Calu3 (cell line): ENCODE measurements at regions not wholly inside any gene's neighbourhood (a gene's known extent, or its start where the extent isn't known, plus 50 kb on each side); places are given as distances from the start of the nearest gene placed in this dataset.

Experiments used
- BruUV-seq: library from RNA; stranded (reverse); fragments of 400-500 nt; replicated peaks from 2 replicates; lab custom pipeline; 2021; lab: Mats Ljungman, UMichigan
- CTCF ChIA-PET: fragments of 300-600 bp; sonication (Branson Sonifier 250); formaldehyde crosslinking; loops from one replicate; lab custom pipeline; 2022; ENCODE audit warnings: antibody characterized with exemption; lab: Charles Lee
- DNase-seq: peaks from one replicate; pipeline ENCODE4 v3.0.0; 2022
- H3K27ac Mint-ChIP-seq: one replicate; pipeline ENCODE4 v1.8.0; 2022; ENCODE audit warnings: mixed read lengths; ENCODE audit not compliant: unreplicated experiment
- H3K27me3 Mint-ChIP-seq: one replicate; pipeline ENCODE4 v1.8.0; 2022; ENCODE audit warnings: mixed read lengths; ENCODE audit not compliant: unreplicated experiment
- H3K36me3 Mint-ChIP-seq: one replicate; pipeline ENCODE4 v1.8.0; 2022; ENCODE audit warnings: mild to moderate bottlenecking, moderate library complexity, mixed read lengths; ENCODE audit not compliant: insufficient read depth, unreplicated experiment
- H3K4me1 Mint-ChIP-seq: one replicate; pipeline ENCODE4 v1.8.0; 2022; ENCODE audit warnings: mild to moderate bottlenecking, low read depth, mixed read lengths; ENCODE audit not compliant: unreplicated experiment
- H3K4me3 Mint-ChIP-seq: one replicate; pipeline ENCODE4 v1.8.0; 2022; ENCODE audit warnings: mild to moderate bottlenecking, low read depth, moderate library complexity, mixed read lengths; ENCODE audit not compliant: unreplicated experiment
- H3K9me3 Mint-ChIP-seq: one replicate; pipeline ENCODE4 v1.8.0; 2022; ENCODE audit warnings: low read depth, mixed read lengths; ENCODE audit not compliant: unreplicated experiment
- intact Hi-C: fragments of 100-400 bp; cut with micrococcal nuclease; formaldehyde crosslinking; loops from one replicate; pipeline ENCODE4 v1.10.0; 2022; ENCODE audit not compliant: unreplicated experiment
- TF ChIP-seq, protein P1 (sequence below): fragments of 200-600 bp; IDR thresholded peaks from one replicate; pipeline ENCODE4 v1.8.0; 2022; ENCODE audit warnings: antibody characterized with exemption; ENCODE audit not compliant: unreplicated experiment

DNA sequence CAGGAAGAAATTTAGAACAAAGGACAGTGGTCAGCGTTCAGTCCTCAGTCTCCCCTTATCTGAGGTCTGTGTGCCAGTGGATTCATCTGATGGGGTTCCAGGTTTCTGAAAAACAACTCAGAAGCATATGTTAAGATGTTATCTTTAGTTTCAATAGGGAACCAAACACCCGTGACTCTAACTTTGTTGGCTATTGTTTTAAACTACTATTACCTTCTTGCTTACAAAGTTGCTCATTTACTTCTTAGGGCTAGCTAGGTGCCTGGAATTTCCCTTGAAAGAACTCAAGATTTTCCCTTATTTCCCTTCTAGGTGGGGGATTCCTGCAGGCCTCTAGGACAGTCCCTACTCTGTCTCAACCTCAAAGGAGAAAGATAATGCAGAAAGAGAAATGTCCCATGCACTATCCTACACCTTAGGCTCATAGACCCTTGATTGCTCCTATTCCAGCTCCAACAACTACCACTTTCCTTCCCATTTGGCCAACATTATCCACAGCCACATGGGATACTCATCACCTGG lies 192.5 kb upstream of the LYZL1 start:
- Mint-ChIP-seq H3K27me3 (no peaks in the 10 kb centered on the region), H3K27ac (no peak overlapping the region), H3K4me3 (no peak overlapping the region), H3K36me3 (no peaks in the 10 kb centered on the region), H3K9me3 (peaks cover 3% of the 10 kb centered on the region), H3K4me1 (no peaks in the 10 kb centered on the region)
- TF ChIP-seq, protein P1, sequence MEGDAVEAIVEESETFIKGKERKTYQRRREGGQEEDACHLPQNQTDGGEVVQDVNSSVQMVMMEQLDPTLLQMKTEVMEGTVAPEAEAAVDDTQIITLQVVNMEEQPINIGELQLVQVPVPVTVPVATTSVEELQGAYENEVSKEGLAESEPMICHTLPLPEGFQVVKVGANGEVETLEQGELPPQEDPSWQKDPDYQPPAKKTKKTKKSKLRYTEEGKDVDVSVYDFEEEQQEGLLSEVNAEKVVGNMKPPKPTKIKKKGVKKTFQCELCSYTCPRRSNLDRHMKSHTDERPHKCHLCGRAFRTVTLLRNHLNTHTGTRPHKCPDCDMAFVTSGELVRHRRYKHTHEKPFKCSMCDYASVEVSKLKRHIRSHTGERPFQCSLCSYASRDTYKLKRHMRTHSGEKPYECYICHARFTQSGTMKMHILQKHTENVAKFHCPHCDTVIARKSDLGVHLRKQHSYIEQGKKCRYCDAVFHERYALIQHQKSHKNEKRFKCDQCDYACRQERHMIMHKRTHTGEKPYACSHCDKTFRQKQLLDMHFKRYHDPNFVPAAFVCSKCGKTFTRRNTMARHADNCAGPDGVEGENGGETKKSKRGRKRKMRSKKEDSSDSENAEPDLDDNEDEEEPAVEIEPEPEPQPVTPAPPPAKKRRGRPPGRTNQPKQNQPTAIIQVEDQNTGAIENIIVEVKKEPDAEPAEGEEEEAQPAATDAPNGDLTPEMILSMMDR: no peak
- DNase-seq: no peak
- CTCF ChIA-PET: no interaction called here
- intact Hi-C loops: no loop called here
- BruUV-seq: no TSS peak

DNA sequence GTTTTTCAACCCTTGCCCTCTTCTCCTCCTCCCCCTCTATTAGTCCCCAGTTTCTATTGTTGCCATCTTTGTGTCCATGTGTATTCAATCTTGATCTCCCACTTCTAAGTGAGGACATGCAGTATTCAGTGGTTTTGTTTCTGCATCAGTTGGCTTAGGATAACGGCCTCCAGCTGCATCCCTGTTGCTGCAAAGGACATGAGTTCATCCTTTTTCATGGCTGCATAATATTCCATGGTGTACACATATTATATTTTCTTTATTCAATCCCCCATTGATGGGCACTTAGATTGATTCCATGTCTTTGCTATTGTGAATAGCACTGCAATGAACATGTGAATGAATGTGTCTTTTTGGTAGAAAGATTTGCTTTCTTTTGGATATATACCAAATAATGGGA lies 190.4 kb upstream of the LYZL1 start:
- Mint-ChIP-seq H3K36me3 (peaks cover 7% of the 10 kb centered on the region), H3K9me3 (peaks cover 3% of the 10 kb centered on the region), H3K27ac (no peak overlapping the region), H3K27me3 (no peaks in the 10 kb centered on the region), H3K4me1 (peaks cover 15% of the 10 kb centered on the region), H3K4me3 (no peak overlapping the region)
- no peak for DNase-seq
- BruUV-seq: no TSS peak
- intact Hi-C loops: no loop called here
- TF ChIP-seq, protein P1: no peak
- CTCF ChIA-PET: no interaction called here

DNA sequence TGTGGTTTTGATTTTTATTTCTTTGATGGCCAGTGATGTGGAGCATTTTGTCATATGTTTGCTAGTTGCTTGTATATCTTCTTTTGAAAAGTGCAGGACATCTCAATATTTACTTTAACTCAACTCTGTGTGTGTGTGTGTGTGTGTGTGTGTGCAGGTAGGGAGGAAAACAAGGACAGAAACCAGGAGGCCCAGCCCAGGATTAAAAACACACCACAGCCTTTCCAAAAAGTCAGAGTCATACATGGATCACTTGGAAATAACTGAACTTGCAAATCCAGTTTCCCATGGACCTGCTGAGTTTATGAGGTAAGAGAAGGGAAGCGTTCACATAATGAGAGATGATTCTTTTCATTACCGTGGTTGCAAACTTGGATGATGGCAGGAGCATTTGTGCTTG lies 189.9 kb upstream of the LYZL1 start:
- no peak overlapping the region for H3K27ac Mint-ChIP-seq
- DNase-seq: no peak

DNA sequence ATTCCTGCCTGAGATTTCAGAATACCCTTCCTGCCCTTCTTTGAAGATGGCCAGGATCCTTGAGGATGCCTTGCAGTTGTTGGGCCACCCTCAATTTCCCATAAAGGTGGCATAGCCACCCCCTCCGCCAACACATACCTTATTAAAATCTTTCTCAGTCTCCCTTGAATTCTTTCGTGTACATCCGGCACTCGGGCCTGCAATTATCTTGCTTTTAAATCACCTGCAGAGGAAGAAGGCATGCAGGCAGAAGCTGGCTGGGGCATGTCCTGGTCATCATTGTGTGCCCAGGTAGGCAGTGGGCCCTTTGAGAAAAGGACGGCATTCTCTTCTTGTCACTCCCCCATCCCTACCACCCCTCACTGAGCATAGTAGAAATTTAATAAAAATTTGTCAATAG lies 189.5 kb upstream of the LYZL1 start:
- CTCF ChIA-PET: no interaction called here

More for the DNA sequence above, 189.9 kb upstream of the LYZL1 start:
- H3K4me1 Mint-ChIP-seq: peaks cover 18% of the 10 kb centered on the region
- BruUV-seq: no TSS peak
- H3K36me3 Mint-ChIP-seq: peaks cover 7% of the 10 kb centered on the region
- intact Hi-C loops: no loop called here
- CTCF ChIA-PET: no interaction called here
- peaks cover under 1% of the 10 kb centered on the region for H3K9me3 Mint-ChIP-seq
- H3K27me3 Mint-ChIP-seq: no peaks in the 10 kb centered on the region
- TF ChIP-seq, protein P1: no peak
- no peak overlapping the region for H3K4me3 Mint-ChIP-seq

More for the DNA sequence above, 189.5 kb upstream of the LYZL1 start:
- no TSS peak for BruUV-seq
- DNase-seq: no peak
- intact Hi-C loops: no loop called here
- Mint-ChIP-seq H3K9me3 (no peaks in the 10 kb centered on the region), H3K4me1 (peaks cover 22% of the 10 kb centered on the region), H3K4me3 (no peak overlapping the region), H3K27ac (no peak overlapping the region), H3K36me3 (peaks cover 7% of the 10 kb centered on the region), H3K27me3 (no peaks in the 10 kb centered on the region)
- TF ChIP-seq, protein P1: no peak
